Mucosa of descending colon (tissue), 3 donors: ENCODE measurements at regions not wholly inside any gene's neighbourhood (a gene's known extent, or its start where the extent isn't known, plus 50 kb on each side); places are given as distances from the start of the nearest gene placed in this dataset.

ENCODE experiments used
- ATAC-seq: fragments of 200-7000 bp; cut with Tn5 transposase; one replicate; pipeline ENCODE4 v1.9.1; 2020; ENCODE audit warnings: mild to moderate bottlenecking, moderate library complexity
- DNase-seq, 3 donors: peaks; one replicate each; pipeline ENCODE4 v3.0.0-alpha.2; 2020
- H3K36me3 ChIP-seq: fragments of 200-600 bp; one replicate; pipeline ENCODE4 v1.8.0; 2021; ENCODE audit warnings: low read depth, mild to moderate bottlenecking
- H3K4me1 ChIP-seq: fragments of 200-600 bp; one replicate; pipeline ENCODE4 v1.8.0; 2021; ENCODE audit warnings: low read depth, mild to moderate bottlenecking
- H3K4me3 ChIP-seq: fragments of 200-600 bp; one replicate; pipeline ENCODE4 v1.8.0; 2021; ENCODE audit warnings: mild to moderate bottlenecking
- H3K9me3 ChIP-seq: fragments of 200-600 bp; one replicate; pipeline ENCODE4 v1.8.0; 2021; ENCODE audit warnings: mild to moderate bottlenecking
- intact Hi-C, 2 donors: fragments of 100-400 bp; cut with DNase I in 1 of 2; cut with micrococcal nuclease in 1 of 2; formaldehyde crosslinking; loops; one replicate each; pipeline versions ENCODE4 v1.11.0 to v1.11.1; 2022; cut with DNase I, micrococcal nuclease
- TF ChIP-seq, protein P1 (sequence below): fragments of 200-600 bp; IDR thresholded peaks from one replicate; pipeline ENCODE4 v1.8.0; 2022; ENCODE audit warnings: antibody characterized with exemption, mild to moderate bottlenecking
- donor health status: DM: no; HTN: no; CAD: no; lungs with moderate emphysema.
- donor health status: DM: no; HTN: no; CAD: no.
- donor health status: DM: no; HTN: yes; CAD: no.

DNA sequence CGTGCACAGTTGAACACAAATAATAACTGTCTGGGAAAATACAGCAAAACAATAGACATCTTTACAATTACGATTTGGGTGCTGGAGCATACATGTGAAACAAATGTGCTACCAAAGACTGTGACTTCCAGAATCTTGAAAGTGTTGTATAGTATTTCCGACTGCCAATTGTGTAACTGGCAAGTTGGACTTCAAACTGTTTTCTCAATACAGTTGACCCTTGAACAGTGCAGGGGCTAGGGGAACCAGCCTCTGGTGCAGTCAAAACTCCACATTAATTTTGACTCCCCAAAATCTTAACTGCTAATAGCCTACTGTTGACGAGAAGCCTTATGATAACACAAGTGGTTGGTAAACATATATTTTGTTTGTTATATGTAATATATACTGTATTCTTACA, 904.2 kb downstream of the EPHA3 start:
- Histone ChIP-seq H3K4me1 (no peaks in the 10 kb centered on the region), H3K4me3 (no peak overlapping the region), H3K9me3 (no peaks in the 10 kb centered on the region), H3K36me3 (no peaks in the 10 kb centered on the region)
- intact Hi-C loops, result no loop called here
- TF ChIP-seq, protein P1, sequence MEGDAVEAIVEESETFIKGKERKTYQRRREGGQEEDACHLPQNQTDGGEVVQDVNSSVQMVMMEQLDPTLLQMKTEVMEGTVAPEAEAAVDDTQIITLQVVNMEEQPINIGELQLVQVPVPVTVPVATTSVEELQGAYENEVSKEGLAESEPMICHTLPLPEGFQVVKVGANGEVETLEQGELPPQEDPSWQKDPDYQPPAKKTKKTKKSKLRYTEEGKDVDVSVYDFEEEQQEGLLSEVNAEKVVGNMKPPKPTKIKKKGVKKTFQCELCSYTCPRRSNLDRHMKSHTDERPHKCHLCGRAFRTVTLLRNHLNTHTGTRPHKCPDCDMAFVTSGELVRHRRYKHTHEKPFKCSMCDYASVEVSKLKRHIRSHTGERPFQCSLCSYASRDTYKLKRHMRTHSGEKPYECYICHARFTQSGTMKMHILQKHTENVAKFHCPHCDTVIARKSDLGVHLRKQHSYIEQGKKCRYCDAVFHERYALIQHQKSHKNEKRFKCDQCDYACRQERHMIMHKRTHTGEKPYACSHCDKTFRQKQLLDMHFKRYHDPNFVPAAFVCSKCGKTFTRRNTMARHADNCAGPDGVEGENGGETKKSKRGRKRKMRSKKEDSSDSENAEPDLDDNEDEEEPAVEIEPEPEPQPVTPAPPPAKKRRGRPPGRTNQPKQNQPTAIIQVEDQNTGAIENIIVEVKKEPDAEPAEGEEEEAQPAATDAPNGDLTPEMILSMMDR, result no peak
- ATAC-seq, result no peak
- no peak for DNase-seq

GRCh38 chr3:90011996-90012395, 904.6 kb downstream of the EPHA3 start:
- no peak for DNase-seq
- ATAC-seq, result no peak
- intact Hi-C loops, result no loop called here
- Histone ChIP-seq H3K4me3 (no peak overlapping the region), H3K36me3 (no peaks in the 10 kb centered on the region), H3K9me3 (no peaks in the 10 kb centered on the region), H3K4me1 (no peaks in the 10 kb centered on the region)
- TF ChIP-seq, protein P1, result no peak

DNA sequence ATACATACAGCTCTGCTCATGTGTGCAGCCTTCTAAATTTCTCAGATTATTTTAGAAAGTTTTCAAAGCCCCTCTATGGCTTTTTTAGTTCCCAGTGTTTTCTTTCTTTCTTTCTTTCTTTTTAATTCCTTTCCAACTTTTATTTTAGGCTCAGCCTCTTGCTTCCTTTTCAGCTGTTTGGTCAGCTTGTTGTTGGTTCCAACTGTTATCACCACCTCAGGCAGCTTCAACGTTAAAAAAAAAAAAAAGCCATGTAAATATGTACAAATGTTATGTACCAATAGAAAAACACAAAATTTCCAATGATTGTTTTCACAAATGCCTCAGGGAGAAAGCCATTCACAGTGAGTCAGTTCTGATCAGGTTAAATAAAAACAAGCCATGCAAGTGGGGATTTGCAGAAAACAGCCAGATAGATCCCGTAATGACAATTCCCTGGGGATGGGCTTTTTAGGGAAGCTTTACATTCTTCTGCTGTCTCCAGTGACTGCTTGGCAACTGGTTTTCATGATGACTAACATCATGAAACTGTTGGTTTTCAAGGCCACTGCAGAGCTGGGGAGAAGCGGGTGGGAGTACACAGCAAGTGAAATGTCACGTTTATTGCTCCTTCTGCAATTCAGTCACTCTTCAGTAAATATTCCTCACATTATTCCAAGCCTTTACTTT, 908.4 kb downstream of the EPHA3 start:
- Histone ChIP-seq H3K9me3 (no peaks in the 10 kb centered on the region), H3K4me3 (no peak overlapping the region), H3K36me3 (no peaks in the 10 kb centered on the region), H3K4me1 (no peaks in the 10 kb centered on the region)
- DNase-seq (no peak), ATAC-seq (no peak)
- TF ChIP-seq, protein P1, result no peak
- intact Hi-C loops, result no loop called here

DNA sequence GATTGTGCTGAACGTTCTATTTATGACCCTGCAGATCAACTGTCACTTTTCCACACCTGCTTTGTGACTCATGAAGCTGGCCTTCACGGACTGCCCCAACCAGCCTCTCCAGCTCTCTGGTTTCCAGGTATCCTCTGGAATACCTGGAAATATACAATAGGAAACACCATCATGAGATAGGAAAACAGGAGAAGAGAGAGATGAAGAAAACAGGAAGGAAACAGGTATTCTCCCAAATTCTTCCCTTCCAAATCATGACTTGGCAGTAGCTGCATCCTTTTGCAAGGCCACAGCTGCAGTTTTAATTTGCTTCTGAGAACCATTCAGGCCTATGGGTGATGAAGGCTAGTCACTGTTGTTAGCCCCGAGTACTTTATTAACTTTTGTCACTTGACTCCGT, 909.1 kb downstream of the EPHA3 start:
- DNase-seq (no peak), ATAC-seq (no peak)
- Histone ChIP-seq H3K9me3 (no peaks in the 10 kb centered on the region), H3K4me1 (no peaks in the 10 kb centered on the region), H3K36me3 (no peaks in the 10 kb centered on the region), H3K4me3 (no peak overlapping the region)
- intact Hi-C loops, result no loop called here
- TF ChIP-seq, protein P1, result no peak

DNA sequence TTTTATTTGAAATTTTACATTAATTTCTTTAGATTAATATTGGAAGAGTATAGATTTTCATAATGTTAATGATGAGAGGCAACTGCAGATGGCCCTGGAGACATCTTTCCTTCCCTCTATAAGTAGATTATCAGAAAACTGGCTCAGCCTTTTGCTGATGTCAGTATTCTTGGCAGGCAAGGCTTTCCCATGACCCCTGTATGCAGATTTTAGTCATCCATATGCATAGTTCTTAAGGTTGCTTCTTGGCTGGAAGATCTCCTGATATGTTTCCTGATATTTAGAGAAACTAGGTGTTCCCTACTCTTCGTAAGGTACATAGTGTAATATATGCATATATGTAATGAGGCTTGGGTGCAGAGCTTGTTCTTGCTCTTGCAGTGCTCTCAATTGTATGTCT, 911.4 kb downstream of the EPHA3 start:
- H3K36me3 ChIP-seq, result no peaks in the 10 kb centered on the region
- no peaks in the 10 kb centered on the region for H3K4me1 ChIP-seq
- TF ChIP-seq, protein P1, result no peak
- DNase-seq, result no peak
- intact Hi-C loops, result no loop called here
- no peak overlapping the region for H3K4me3 ChIP-seq
- no peaks in the 10 kb centered on the region for H3K9me3 ChIP-seq
- ATAC-seq, result no peak

- ATAC-seq, result no peak
- intact Hi-C loops, result no loop called here
Observed at GRCh38 chr3:90025019-90025418, 917.6 kb downstream of the EPHA3 start.

More at GRCh38 chr3:90025019-90025418, 917.6 kb downstream of the EPHA3 start:
- Histone ChIP-seq H3K36me3 (no peaks in the 10 kb centered on the region), H3K9me3 (no peaks in the 10 kb centered on the region), H3K4me1 (no peaks in the 10 kb centered on the region), H3K4me3 (no peak overlapping the region)
- TF ChIP-seq, protein P1, result no peak
- DNase-seq, result no peak
